GM12891 (cell line): ENCODE measurements at regions not wholly inside any gene's neighbourhood (a gene's known extent, or its start where the extent isn't known, plus 50 kb on each side); places are given as distances from the start of the nearest gene placed in this dataset.

Experiments
- PAX5 ChIP-seq: IDR thresholded peaks from 2 replicates; pipeline ENCODE4 v1.6.1; 2011; ENCODE audit warnings: low read length, moderate library complexity, mild to moderate bottlenecking; ENCODE audit not compliant: insufficient read depth, severe bottlenecking
- POLR2A ChIP-seq: IDR thresholded peaks from 2 replicates; pipeline ENCODE4 v1.6.1; 2011; ENCODE audit warnings: low read depth, low read length, control low read depth
- POLR2AphosphoS5 ChIP-seq: IDR thresholded peaks from 2 replicates; pipeline ENCODE4 v1.6.1; 2011; ENCODE audit warnings: low read depth, low read length, control low read depth
- POU2F2 ChIP-seq: IDR thresholded peaks from 2 replicates; pipeline ENCODE4 v1.6.1; 2011; ENCODE audit warnings: low read depth, mild to moderate bottlenecking, control low read depth, low read length, moderate library complexity
- SPI1 ChIP-seq: IDR thresholded peaks from 2 replicates; pipeline ENCODE4 v1.6.1; 2011; ENCODE audit warnings: low read depth, low read length, control low read depth
- TAF1 ChIP-seq: IDR thresholded peaks from 2 replicates; pipeline ENCODE4 v1.6.1; 2011; ENCODE audit warnings: low read depth, low read length, control low read depth

- TF ChIP-seq POLR2A (no peak), TAF1 (no peak), POLR2AphosphoS5 (no peak), SPI1 (no peak), PAX5 (no peak), POU2F2 (no peak)
Measured at GRCh38 chr5:9927521-9927997, 297.4 kb upstream of the TAS2R1 start.
